HG02852 (cell line): ENCODE measurements at regions not wholly inside any gene's neighbourhood (a gene's known extent, or its start where the extent isn't known, plus 50 kb on each side); places are given as distances from the start of the nearest gene placed in this dataset.
"Not testable (repeated sequence)": the region's sequence is repeated elsewhere in the genome, so short reads cannot be mapped to it uniquely, and the experiment has no call there.

Source experiments
- ATAC-seq: cut with Tn5 transposase; IDR thresholded peaks from one replicate; pipeline ENCODE4 v1.9.1; 2021; ENCODE audit warnings: mild to moderate bottlenecking, moderate library complexity; ENCODE audit not compliant: unreplicated experiment

DNA sequence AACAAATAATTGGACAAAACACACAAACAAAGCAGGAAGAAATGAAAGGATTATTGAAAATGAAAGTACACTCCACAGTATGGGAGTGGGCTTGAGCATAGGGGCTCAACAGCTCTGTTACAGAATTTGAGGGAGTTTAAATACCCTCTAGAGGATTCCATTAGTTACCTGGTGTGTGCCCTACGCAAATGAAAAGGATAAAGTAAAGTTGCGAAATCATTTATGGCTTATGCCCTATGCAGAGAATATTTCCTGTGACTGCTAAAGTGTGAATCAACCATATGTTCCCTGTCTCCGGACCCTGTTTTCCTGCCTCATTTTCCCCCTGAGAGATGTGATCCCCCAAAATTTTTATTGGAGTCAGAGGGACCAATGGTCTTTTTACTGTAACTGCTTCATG lies 634.6 kb upstream of the CNTNAP2 start:
- no peak for ATAC-seq

DNA sequence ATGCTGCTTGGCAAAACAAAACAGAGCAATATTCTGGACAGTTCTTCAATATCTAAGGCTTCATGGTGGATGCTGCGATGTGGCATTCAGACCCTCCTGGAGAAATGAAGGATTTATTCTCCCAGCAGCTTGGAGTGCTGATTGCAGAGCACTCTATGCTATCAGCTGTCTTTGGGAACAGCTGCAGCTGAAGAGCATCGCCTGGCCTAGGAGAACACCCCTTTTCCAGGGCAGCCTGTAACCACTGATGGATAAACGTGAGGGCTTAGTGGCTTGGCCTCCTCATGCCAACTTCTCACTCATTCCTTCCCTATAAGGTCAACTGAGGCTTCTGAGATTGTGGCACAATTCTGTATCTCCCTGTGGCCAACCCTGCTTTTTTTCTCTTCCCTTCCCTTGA lies 638.1 kb upstream of the CNTNAP2 start:
- ATAC-seq, result no peak

DNA sequence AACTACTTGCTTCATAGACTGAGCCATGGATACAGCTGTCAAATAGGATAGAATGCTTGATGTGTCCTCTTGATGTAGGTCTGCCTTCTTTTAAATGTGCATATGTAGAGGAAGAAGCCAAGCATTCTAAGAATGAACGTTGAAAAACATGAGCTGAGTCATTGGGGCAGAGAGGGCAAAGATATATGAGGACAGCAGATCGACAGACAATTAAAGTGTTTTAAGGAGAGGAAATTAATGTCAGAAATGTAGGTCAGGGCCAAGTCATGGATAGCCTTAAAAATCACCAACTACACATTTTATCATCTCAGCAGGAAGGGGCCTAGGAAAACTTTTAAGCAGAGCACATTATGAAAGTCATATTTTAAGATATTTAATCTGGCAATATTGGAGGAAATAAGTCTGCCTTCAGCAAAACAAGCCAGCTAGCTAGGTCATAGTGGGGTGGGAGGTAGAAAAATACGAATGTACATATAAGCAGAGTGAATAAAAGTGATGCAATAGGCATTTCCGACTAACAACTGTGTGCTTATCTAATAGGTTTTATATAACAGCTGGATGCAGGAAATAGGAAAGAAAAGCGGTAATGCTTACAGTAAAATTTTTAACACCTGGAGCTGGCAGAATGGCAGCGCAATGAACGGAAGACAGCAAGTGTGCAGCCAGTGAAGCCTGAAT lies 638.3 kb upstream of the TPK1 start:
- ATAC-seq, result no peak

DNA sequence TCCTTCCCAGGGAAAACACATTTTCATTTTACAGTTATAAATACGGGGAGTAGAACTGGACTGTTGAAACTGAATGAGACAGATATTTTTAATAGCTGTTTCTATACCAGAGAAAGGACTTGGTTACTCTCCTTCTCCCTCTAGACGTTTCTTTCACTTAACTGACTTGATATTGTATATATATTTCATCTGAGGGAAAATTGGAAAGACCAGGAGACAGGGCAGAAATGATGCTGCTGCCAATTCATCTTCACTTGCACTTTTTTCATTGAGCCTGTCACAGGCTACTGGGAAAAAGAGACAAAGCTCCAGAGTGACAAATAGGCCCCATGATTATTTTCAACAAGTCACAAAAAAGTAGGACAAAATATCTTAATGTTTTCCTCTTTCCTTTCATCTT lies 636.0 kb upstream of the TPK1 start:
- no peak for ATAC-seq

DNA sequence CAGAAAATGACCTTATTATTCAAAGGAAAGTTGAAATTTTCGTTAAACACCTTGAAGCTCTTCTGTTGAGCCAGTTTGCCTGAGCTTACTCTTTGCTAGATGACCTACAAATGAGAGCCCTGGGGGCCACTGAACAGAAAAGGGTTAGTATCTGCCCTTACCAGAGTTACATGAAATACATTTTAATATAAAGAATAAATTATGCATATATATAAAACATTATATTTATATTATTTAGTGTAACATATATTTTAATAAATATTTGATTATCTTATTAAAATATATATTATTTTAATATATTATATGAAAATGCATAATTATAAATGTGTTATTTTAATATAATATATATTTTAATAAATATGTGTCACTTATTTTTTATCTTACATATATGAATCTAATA lies 628.4 kb upstream of the TPK1 start:
- ATAC-seq, result no peak

DNA sequence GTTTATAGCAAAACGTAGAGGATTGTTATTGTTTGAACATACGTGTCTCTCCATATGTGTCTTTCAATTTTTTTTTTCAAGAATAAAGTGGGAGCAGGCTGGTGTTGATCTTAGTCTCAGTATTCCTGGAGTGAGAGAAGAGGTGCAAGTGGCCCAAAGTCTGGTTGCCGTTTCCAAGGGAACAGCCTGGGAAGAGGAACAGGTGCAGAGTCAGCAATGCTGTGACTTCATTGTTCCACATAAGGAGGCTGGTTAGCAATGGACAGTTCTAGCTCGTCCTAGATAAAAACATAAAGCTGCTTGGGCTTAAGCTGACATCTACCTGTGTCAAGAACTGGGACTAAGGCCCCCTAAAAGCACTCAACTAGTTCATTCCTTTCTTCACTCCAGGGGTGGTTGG lies 626.6 kb upstream of the TPK1 start:
- no peak for ATAC-seq

DNA sequence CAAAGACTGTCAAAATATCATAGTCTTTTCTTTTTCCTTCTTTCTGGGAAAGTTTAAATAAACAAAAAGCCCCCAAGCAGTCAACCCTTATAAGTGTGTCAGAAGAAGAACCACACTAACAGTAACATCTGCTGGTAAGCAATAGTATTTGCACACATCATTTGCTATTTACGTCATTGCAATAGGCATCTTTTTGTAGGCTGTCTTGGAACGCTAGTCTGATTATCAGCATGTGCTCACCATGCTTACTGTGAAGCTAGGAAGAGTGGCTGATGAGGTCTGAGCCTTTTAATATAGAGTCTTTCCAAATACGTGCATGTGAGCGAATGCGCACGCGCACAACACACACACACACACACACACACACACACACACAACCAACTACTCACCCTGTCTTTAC lies 599.0 kb upstream of the TPK1 start:
- no peak for ATAC-seq

DNA sequence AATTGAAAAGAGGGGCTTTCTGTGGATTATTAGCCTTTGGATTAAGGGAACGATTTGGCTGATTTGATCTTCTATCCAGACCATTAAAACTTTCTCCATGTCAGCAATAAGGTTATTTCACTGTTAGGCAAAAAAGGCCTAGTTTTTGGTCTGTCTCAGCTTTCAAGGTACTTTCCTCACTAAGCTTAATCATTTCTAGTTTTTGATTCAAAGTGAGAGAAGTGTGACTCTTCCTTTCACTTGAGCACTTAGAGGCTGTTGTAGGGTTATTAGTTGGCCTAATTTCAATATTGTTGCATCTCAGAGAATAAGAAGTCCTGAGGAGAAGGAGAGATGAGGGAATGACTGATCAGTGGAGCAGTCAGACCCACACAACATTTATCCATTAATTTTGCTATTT lies 596.0 kb upstream of the TPK1 start:
- peak; percentile 65 for ATAC-seq

DNA sequence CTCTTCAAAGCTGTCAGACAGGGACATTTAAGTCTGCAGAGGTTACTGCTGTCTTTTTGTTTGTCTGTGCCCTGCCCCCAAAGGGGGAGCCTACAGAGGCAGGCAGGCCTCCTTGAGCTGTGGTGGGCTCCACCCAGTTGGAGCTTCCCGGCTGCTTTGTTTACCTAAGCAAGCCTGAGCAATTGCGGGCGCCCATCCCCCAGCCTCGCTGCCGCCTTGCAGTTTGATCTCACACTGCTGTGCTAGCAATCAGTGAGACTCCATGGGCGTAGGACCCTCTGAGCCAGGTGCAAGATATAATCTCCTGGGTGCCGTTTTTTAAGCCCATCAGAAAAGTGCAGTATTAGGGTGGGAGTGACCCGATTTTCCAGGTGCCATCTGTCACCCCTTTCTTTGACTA lies 582.6 kb upstream of the TPK1 start:
- ATAC-seq, result not testable (repeated sequence)

DNA sequence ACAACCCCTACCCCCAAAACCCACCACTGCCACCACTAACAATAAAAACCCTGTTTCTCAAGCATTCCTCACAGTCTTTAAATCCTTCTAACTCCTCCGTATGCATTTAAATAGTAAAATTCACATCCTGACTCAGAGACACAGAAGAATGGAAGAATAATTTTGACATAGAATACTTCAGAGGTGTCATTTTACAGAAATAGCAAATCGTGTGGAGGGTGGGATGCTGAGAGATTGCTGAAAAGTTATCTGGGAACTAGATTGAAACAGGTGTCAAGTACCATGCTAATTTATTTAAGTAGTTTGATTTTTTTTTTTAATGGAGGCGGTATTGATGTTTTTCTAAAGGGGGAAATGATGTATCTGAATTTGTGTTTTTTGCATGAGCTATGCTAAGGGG lies 575.2 kb upstream of the TPK1 start:
- ATAC-seq, result no peak

DNA sequence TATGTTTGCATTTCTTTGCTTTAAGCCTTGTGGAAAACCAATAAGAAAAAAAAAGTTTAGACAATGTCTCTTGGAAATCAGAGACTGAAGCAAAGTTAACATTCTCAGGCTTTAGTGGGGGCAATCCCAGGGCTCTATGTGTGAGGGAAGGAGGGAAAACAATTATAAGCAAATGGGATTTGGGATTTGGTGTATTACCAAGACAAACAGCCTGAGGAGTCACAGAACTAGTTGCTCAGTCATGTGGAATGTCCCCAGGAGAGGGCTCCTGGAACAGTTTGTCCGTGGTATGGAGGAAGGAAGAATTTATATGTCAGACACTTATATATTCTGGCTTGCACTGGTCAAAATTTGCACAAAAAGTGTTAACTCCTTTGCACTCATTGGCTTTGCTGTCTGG lies 562.9 kb upstream of the TPK1 start:
- ATAC-seq, result no peak

DNA sequence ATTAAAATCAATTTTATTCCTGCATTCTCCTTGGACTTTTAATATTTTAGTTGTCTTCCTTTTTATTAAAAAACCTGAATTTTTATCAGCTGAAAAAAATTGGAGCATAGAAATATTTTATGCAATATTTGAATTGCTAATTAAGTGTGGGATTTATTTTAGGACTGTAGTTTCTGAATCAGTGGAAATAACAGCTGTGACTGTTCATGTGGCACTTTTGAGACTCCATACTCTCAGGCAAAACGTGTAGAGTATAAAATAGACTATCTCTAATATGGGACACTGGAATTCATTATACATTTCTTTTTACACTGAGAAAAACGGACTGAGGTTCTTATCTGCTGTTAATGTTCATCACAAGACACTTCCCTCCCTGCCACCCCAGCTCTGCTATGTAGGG lies 558.3 kb upstream of the TPK1 start:
- ATAC-seq, result no peak

DNA sequence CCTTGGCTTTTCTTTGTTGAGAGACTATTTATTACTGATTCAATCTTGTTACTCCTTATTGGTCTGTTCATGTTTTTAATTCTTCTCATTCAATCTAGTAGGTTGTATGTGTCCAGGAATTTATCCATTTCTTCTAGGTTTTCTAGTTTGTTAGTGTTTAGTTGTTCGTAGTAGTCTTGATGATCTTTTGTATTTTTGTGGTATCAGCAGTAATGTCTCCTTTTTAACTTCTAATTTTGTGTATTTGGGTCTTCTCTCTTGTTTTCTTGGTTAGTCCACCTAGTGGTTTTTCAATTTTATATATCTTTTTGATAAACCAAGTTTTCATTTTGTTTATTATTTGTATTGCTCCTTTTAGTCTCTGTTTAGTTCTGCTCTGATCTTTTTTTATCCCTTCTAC lies 546.9 kb upstream of the TPK1 start:
- ATAC-seq, result no peak

DNA sequence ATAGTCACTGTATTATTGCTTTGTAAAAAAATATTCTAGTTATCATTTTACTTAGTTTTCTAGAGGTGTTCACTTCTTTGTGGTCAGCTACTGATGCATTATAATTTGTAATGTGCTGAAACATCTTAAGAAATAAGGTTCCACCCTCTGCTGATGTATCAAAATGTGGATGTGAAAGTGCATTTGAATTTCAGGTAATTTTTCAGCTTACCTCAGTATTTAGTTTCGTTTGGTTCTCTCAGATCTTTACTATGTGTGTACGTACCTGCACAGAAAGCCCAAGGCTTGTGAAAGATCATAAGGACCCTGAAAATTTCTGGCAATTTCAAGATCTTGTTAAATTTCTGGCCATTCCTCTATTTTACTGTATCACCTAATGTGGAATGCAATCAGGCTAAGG lies 542.3 kb upstream of the TPK1 start:
- ATAC-seq, result no peak

DNA sequence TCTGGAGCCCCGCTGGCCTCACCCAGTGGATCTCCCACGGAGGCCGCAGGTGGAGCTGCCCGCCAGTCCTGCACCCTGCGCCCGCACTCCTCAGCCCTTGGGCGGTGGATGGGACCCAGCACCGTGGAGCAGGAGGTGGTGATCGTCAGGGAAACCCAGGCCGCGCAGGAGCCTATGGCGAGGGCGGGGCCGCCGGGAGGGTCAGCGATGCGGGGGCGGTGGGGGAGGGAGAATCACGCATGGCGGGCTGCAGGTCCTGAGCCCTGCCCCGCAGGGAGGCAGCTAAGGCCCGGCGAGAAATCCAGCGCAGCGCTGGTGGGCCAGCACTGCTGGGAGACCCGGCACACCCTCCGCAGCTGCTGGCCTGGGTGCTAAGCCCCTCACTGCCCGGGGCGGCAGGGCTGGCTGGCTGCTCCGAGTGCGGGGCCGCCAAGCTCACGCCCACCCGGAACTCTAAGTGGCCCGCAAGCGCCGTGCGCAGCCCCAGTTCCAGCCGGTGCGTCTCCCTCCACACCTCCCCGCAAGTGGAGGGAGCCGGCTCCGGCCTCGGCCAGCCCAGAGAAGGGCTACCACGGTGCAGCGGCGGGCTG lies 524.8 kb upstream of the TPK1 start:
- ATAC-seq, result no peak

DNA sequence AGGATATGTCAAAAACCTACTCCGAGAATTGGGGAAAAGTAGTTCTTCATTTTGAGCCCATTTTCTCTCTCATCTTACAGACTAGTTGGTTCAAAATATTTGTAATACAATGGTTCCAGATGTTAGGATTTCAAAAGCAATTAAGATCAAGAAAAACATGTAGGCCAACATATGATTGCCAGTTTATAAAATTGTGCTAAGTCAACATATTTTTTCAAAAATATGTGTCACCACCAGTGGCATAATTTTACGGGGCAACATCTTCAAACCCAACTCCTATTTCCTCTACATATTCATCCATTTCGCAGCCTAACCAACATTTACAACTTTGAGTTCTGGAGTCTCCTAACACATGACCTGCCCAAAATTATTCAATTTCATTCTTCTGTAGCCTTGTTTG lies 514.5 kb upstream of the TPK1 start:
- no peak for ATAC-seq

DNA sequence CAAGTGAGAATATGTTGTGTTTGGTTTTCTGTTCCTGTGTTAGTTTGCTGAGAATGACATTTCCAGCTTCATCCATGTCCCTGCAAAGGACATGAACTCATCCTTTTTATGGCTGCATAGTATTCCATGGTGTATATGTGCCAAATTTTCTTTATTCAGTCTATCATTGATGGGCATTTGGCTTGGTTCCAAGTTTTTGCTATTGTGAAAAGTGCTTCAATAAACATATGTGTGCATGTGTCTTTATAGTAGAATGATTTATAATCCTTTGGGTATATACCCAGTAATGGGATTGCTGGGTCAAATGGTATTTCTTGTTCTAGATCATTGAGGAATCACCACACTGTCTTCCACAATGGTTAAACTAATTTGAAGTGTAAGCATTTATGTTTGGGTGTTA lies 513.6 kb upstream of the TPK1 start:
- not testable (repeated sequence) for ATAC-seq

DNA sequence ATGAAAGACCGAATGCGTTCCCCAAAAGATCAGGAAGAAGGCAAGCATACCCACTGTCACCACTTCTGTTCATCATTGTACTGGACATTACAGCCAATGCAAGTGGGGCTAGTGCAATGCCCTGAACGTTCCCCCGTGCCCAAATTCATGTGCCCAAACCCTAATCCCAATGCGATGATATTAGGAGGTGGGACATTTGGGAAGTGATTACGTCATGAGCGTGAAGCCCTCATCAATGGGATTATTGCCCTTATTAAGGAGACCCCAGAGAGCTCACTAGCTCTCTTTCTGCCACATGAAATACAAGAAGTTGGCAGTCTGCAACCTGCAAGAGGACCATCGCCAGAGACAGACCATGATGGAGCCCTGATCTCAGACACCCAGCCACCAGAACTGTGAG lies 511.4 kb upstream of the TPK1 start:
- no peak for ATAC-seq

DNA sequence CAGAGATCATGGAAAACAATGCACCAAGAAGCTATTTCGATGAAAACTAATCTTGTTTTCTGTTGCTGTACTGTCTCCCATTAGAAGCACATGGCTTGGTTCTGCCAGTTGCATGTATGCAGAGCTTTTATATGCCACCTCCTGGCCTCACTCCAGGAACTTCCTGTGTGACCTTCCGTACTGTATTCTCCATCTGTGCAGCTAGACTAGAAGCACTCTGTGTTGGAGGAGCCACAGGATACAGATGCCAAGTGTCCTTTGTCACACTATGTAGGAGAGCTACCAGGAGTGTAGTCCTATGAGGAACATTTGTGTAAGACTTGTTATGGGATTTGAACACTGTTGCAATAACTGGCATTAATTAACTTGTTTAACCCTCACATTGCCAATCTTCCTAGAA lies 503.5 kb upstream of the TPK1 start:
- no peak for ATAC-seq

DNA sequence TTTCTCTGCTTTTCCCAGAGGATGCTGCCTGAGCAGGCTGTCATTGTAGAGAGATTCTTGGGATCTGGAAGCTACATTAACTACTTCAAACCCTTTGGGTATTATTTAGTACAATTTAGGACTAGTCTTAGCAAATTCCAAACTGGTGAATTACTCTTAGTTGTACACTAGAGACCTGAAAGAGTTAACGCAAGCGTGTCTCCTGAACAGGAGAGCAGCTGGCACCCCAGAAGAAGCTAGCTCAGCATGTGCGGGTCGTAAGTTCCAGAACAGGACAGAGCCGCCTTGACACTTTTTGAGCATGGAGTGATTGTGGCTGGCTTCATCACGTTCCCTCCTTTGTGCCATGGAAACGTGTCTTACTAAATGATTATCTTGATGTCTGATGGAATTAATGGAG lies 495.7 kb upstream of the TPK1 start:
- no peak for ATAC-seq

DNA sequence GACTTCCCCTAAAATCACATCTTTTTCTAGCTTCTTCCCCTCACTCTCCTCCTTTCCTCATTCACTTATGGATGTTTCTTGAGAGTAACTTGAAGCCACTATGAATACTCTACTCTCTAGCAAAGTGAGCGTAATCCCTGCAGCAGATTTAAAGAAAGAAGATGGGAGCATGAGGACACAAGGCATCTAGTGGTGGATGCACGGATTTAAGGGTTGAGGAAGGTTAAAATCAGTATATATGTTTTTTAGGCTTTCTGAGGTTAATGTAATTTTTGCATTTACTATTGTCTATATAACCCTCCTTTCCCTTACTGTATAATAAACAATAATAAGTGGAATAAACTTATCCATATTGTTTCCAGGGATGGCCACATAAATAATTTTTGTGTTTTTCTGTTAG lies 495.2 kb upstream of the TPK1 start:
- ATAC-seq, result no peak

DNA sequence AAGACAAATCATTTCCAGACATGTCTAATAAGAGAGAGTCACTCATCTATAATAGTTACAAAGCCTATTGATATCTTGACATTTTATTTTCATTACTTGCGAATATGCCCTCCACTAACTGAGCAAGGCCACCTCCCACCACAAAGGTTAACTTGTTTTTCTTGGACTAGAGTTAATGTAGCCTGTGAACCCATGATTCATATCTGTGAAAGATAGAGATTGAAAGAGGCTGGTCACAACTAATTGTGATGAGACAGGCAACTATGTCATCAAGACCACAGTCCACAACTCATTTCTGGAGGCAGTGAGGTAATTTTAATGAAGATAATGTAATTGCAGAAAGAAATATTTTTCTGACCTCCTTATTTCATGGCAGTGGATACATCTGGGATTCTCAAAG lies 491.8 kb upstream of the TPK1 start:
- no peak for ATAC-seq

DNA sequence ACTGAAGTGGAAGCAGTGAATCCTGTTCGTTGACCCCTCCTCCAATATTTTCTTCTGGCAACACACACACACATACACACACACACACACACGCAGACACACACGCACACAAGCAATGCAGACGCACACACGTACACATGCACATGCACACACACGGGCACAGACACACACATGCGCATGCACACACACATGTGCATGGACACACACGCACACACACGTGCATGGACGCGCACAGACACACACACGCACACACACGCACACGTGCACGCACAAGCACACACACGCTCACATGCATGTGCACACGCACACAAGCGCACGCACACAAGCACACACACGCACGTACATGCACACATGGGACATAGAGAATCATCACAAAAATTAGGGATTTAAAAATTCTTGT lies 488.2 kb upstream of the TPK1 start:
- no peak for ATAC-seq
